HCT116 (cell line): ENCODE measurements at regions not wholly inside any gene's neighbourhood (a gene's known extent, or its start where the extent isn't known, plus 50 kb on each side); places are given as distances from the start of the nearest gene placed in this dataset.

Experiments
- POLR2A ChIP-seq: IDR thresholded peaks from 2 replicates; pipeline ENCODE4 v1.7.0; 2011; ENCODE audit warnings: borderline replicate concordance; ENCODE audit not compliant: insufficient read depth, insufficient read length; ENCODE audit errors: extremely low read depth
- POLR2AphosphoS5 ChIP-seq: IDR thresholded peaks from 2 replicates; pipeline ENCODE4 v1.6.1; 2011; ENCODE audit warnings: mild to moderate bottlenecking, low read depth, low read length, moderate library complexity
- TCF7L2 ChIP-seq: IDR thresholded peaks from 2 replicates; pipeline ENCODE4 v1.7.0; 2011; ENCODE audit warnings: borderline replicate concordance, inconsistent platforms; ENCODE audit not compliant: insufficient read depth, insufficient read length; ENCODE audit errors: extremely low read depth
- TF ChIP-seq, protein P1 (sequence below): IDR thresholded peaks from 2 replicates; pipeline ENCODE4 v1.6.1; 2012; ENCODE audit warnings: low read depth

DNA sequence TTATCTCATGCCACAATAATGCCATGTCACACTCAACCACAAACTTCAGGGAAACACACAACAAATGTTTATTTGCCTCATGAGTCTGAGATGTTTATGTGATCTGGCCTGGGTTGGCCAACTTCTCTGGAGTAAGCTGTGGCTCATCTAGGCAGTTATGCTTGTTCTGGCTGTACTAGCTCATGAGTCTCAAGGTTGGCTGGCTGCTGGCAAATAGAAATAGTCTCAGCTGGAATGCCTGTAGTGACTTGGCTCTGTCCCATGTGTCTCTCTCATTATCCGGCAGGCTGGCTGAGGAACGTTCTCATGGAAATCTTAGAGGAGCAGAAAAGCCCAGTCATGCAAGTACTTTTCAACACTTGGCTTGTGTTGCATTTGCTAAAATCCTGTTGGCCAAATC is 234.9 kb upstream of the CDH2 start:
- TF ChIP-seq POLR2AphosphoS5 (no peak), TCF7L2 (no peak), POLR2A (no peak)
- TF ChIP-seq, protein P1, sequence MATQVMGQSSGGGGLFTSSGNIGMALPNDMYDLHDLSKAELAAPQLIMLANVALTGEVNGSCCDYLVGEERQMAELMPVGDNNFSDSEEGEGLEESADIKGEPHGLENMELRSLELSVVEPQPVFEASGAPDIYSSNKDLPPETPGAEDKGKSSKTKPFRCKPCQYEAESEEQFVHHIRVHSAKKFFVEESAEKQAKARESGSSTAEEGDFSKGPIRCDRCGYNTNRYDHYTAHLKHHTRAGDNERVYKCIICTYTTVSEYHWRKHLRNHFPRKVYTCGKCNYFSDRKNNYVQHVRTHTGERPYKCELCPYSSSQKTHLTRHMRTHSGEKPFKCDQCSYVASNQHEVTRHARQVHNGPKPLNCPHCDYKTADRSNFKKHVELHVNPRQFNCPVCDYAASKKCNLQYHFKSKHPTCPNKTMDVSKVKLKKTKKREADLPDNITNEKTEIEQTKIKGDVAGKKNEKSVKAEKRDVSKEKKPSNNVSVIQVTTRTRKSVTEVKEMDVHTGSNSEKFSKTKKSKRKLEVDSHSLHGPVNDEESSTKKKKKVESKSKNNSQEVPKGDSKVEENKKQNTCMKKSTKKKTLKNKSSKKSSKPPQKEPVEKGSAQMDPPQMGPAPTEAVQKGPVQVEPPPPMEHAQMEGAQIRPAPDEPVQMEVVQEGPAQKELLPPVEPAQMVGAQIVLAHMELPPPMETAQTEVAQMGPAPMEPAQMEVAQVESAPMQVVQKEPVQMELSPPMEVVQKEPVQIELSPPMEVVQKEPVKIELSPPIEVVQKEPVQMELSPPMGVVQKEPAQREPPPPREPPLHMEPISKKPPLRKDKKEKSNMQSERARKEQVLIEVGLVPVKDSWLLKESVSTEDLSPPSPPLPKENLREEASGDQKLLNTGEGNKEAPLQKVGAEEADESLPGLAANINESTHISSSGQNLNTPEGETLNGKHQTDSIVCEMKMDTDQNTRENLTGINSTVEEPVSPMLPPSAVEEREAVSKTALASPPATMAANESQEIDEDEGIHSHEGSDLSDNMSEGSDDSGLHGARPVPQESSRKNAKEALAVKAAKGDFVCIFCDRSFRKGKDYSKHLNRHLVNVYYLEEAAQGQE: no peak
